ENCODE measurements at regions not wholly inside any gene's neighbourhood (a gene's known extent, or its start where the extent isn't known, plus 50 kb on each side); places are given as distances from the start of the nearest gene placed in this dataset.

- TF ChIP-seq CTCF (IDR thresholded peaks at IDR 0.05; ENCODE audit: insufficient read depth, low read depth, low read length), result no peak
- TF ChIP-seq EZH2 (IDR thresholded peaks at IDR 0.05; ENCODE audit: insufficient read depth, low read length), result no peak
Measured at GRCh38 chr16:87098976-87099720, 218.0 kb downstream of the C16orf95 start.

Measured in astrocyte (in vitro differentiated cells and primary cell).